ENCODE measurements at regions not wholly inside any gene's neighbourhood (a gene's known extent, or its start where the extent isn't known, plus 50 kb on each side); places are given as distances from the start of the nearest gene placed in this dataset.

DNA sequence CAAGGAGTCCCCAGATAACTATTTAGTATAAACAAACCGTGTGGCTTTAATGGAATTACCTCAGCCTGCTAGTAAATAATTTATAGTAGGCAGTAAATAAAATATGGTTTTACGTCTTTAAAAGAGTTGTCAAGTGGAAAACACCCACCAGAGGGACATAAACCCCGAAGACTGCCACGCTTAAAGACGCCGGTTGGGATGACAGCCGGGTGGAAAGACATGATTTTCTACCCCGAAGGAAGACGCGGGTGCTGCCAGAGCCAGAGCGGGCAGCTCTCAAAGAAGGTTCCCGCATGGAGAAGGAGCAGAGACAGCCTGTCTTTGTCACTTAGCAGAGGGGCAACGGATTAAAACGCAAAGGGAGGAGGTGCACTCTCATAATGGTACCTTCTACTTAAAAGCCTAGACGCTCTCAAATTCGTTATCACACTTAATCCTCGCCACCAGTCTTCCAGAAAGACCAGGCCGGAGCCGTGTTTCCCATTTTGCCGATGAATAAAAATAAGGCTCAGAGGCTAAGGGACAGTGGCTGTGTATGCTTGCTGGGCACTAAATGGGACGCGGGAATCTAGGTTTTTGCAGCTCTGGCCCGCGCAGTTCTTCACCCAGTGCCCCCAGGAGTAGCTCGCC lies 140.5 kb upstream of the ZIC3 start:
- TF ChIP-seq, protein P1, sequence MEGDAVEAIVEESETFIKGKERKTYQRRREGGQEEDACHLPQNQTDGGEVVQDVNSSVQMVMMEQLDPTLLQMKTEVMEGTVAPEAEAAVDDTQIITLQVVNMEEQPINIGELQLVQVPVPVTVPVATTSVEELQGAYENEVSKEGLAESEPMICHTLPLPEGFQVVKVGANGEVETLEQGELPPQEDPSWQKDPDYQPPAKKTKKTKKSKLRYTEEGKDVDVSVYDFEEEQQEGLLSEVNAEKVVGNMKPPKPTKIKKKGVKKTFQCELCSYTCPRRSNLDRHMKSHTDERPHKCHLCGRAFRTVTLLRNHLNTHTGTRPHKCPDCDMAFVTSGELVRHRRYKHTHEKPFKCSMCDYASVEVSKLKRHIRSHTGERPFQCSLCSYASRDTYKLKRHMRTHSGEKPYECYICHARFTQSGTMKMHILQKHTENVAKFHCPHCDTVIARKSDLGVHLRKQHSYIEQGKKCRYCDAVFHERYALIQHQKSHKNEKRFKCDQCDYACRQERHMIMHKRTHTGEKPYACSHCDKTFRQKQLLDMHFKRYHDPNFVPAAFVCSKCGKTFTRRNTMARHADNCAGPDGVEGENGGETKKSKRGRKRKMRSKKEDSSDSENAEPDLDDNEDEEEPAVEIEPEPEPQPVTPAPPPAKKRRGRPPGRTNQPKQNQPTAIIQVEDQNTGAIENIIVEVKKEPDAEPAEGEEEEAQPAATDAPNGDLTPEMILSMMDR (IDR thresholded peaks at IDR 0.05), result no peak
- TF ChIP-seq ZFX (IDR thresholded peaks at IDR 0.05; ENCODE audit: borderline replicate concordance), result no peak
